Left forelimb (tissue), 1 donor: ENCODE measurements at regions not wholly inside any gene's neighbourhood (a gene's known extent, or its start where the extent isn't known, plus 50 kb on each side); places are given as distances from the start of the nearest gene placed in this dataset.
"Not testable (repeated sequence)": the region's sequence is repeated elsewhere in the genome, so short reads cannot be mapped to it uniquely, and the experiment has no call there.

Experiments
- DNase-seq: peaks from one replicate; pipeline ENCODE4 v3.0.0-alpha.2; 2018; ENCODE audit warnings: low spot score

- no peak for DNase-seq
These were observed 109.5 kb upstream of the SLC1A4 start for GRCh38 chr2:64879745-64880144.

- no peak for DNase-seq
These were observed 108.8 kb upstream of the SLC1A4 start for GRCh38 chr2:64880193-64880951.

GRCh38 chr2:64881037-64881492 lies 108.1 kb upstream of the SLC1A4 start:
- no peak for DNase-seq

- DNase-seq: no peak
These were observed 101.6 kb upstream of the SLC1A4 start for GRCh38 chr2:64887565-64887964.

- no peak for DNase-seq
These were observed 100.4 kb upstream of the SLC1A4 start for GRCh38 chr2:64888591-64889309.

- no peak for DNase-seq
These were observed 99.4 kb upstream of the SLC1A4 start for GRCh38 chr2:64889803-64890202.

- DNase-seq: not testable (repeated sequence)
These were observed 92.6 kb upstream of the SLC1A4 start for GRCh38 chr2:64896572-64896971.

- DNase-seq: no peak
These were observed 89.9 kb upstream of the SLC1A4 start for GRCh38 chr2:64899081-64899865.

- not testable (repeated sequence) for DNase-seq
These were observed 89.3 kb upstream of the SLC1A4 start for GRCh38 chr2:64899876-64900275.

- no peak for DNase-seq
These were observed 84.5 kb upstream of the SLC1A4 start for GRCh38 chr2:64904413-64905329.

GRCh38 chr2:64905338-64906024 lies 83.7 kb upstream of the SLC1A4 start:
- DNase-seq: no peak

GRCh38 chr2:64906853-64907536 lies 82.2 kb upstream of the SLC1A4 start:
- DNase-seq: no peak

GRCh38 chr2:64908406-64908805 lies 80.8 kb upstream of the SLC1A4 start:
- no peak for DNase-seq

GRCh38 chr2:64910523-64910922 lies 78.7 kb upstream of the SLC1A4 start:
- DNase-seq: no peak

- DNase-seq: no peak
These were observed 78.2 kb upstream of the SLC1A4 start for GRCh38 chr2:64910972-64911433.

- no peak for DNase-seq
These were observed 75.8 kb upstream of the SLC1A4 start for GRCh38 chr2:64913357-64913869.

- DNase-seq: no peak
These were observed 75.0 kb upstream of the SLC1A4 start for GRCh38 chr2:64914247-64914646.

GRCh38 chr2:64914735-64915509 lies 74.3 kb upstream of the SLC1A4 start:
- no peak for DNase-seq

- no peak for DNase-seq
These were observed 73.7 kb upstream of the SLC1A4 start for GRCh38 chr2:64915510-64915900.
